Smooth muscle cell (in vitro differentiated cells): ENCODE measurements at regions not wholly inside any gene's neighbourhood (a gene's known extent, or its start where the extent isn't known, plus 50 kb on each side); places are given as distances from the start of the nearest gene placed in this dataset.

Experiments
- DNase-seq: peaks from one replicate; lab custom pipeline; 2025; ENCODE audit not compliant: unreplicated experiment; lab: John Stamatoyannopoulos, UW
- H2AFZ ChIP-seq: fragments of 200-600 bp; sonication (generic); 2 replicates; pipeline ENCODE4 v1.6.0; 2016; ENCODE audit warnings: antibody characterized with exemption, low read depth, mild to moderate bottlenecking
- H3F3A ChIP-seq: fragments of 200-600 bp; sonication (generic); 2 replicates; pipeline ENCODE4 v1.6.0; 2017; ENCODE audit warnings: antibody characterized with exemption, low read depth
- H3K27ac ChIP-seq: fragments of 200-600 bp; sonication (generic); 2 replicates; pipeline ENCODE4 v1.5.1; 2016; ENCODE audit warnings: low read depth, mild to moderate bottlenecking
- H3K27me3 ChIP-seq: fragments of 200-600 bp; sonication (generic); 2 replicates; pipeline ENCODE4 v1.6.1; 2016; ENCODE audit warnings: low read depth, mild to moderate bottlenecking
- H3K36me3 ChIP-seq: fragments of 200-600 bp; sonication (generic); 2 replicates; pipeline ENCODE4 v1.5.1; 2016; ENCODE audit warnings: low read depth
- H3K4me1 ChIP-seq: fragments of 200-600 bp; sonication (generic); 2 replicates; pipeline ENCODE4 v1.5.1; 2016; ENCODE audit warnings: low read depth
- H3K4me2 ChIP-seq: fragments of 200-600 bp; sonication (generic); 2 replicates; pipeline ENCODE4 v1.6.0; 2016; ENCODE audit warnings: mild to moderate bottlenecking
- H3K4me3 ChIP-seq: fragments of 200-600 bp; sonication (generic); 2 replicates; pipeline ENCODE4 v1.5.1; 2016; ENCODE audit warnings: mild to moderate bottlenecking
- H3K79me2 ChIP-seq: fragments of 200-600 bp; sonication (generic); 2 replicates; pipeline ENCODE4 v1.6.0; 2016; ENCODE audit warnings: low read depth, mild to moderate bottlenecking
- H3K9ac ChIP-seq: fragments of 200-600 bp; sonication (generic); 2 replicates; pipeline ENCODE4 v1.6.0; 2016; ENCODE audit warnings: low read depth
- H3K9me3 ChIP-seq: fragments of 200-600 bp; sonication (generic); replicated peaks from 2 replicates; pipeline ENCODE4 v1.5.1; 2016; ENCODE audit warnings: low read depth
- H4K20me1 ChIP-seq: fragments of 200-600 bp; sonication (generic); 2 replicates; pipeline ENCODE4 v1.6.0; 2016; ENCODE audit warnings: low read depth
- WGBS: methylation state at CpG from one replicate; pipeline ENCODE4 v1.1.7; 2016; ENCODE audit warnings: low lambda C conversion rate; 5-methylcytosine and 5-hydroxymethylcytosine counted together
- TF ChIP-seq, protein P1 (sequence below): fragments of 200-600 bp; sonication (generic); IDR thresholded peaks from 2 replicates; pipeline ENCODE4 v1.5.1; 2017; ENCODE audit warnings: borderline replicate concordance, mild to moderate bottlenecking, antibody characterized with exemption; ENCODE audit not compliant: insufficient read depth, poor library complexity, severe bottlenecking

GRCh38 chr13:88426661-88427060 is 755.5 kb downstream of the SLITRK5 start:
- H2AFZ ChIP-seq = no peak overlapping the region
- H3F3A ChIP-seq = no peaks in the 10 kb centered on the region

GRCh38 chr13:88429862-88430261 is 758.7 kb downstream of the SLITRK5 start:
- Histone ChIP-seq H3F3A (no peaks in the 10 kb centered on the region), H3K36me3 (no peaks in the 10 kb centered on the region), H3K4me1 (no peaks in the 10 kb centered on the region), H2AFZ (no peak overlapping the region), H3K9ac (no peak overlapping the region), H3K4me3 (no peak overlapping the region), H3K27me3 (no peaks in the 10 kb centered on the region), H3K79me2 (no peaks in the 10 kb centered on the region), H3K27ac (no peak overlapping the region), H3K9me3 (no peaks in the 10 kb centered on the region), H4K20me1 (no peaks in the 10 kb centered on the region), H3K4me2 (no peak overlapping the region)
- DNase-seq = no peak
- WGBS = 93% methylated on average over 2 of the region's 2 CpGs
- TF ChIP-seq, protein P1, sequence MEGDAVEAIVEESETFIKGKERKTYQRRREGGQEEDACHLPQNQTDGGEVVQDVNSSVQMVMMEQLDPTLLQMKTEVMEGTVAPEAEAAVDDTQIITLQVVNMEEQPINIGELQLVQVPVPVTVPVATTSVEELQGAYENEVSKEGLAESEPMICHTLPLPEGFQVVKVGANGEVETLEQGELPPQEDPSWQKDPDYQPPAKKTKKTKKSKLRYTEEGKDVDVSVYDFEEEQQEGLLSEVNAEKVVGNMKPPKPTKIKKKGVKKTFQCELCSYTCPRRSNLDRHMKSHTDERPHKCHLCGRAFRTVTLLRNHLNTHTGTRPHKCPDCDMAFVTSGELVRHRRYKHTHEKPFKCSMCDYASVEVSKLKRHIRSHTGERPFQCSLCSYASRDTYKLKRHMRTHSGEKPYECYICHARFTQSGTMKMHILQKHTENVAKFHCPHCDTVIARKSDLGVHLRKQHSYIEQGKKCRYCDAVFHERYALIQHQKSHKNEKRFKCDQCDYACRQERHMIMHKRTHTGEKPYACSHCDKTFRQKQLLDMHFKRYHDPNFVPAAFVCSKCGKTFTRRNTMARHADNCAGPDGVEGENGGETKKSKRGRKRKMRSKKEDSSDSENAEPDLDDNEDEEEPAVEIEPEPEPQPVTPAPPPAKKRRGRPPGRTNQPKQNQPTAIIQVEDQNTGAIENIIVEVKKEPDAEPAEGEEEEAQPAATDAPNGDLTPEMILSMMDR = no peak

More at GRCh38 chr13:88426661-88427060, 755.5 kb downstream of the SLITRK5 start:
- H3K4me2 ChIP-seq = no peak overlapping the region
- H3K4me3 ChIP-seq = no peak overlapping the region
- H3K36me3 ChIP-seq = no peaks in the 10 kb centered on the region
- no peaks in the 10 kb centered on the region for H3K79me2 ChIP-seq
- H3K27ac ChIP-seq = no peak overlapping the region
- H3K4me1 ChIP-seq = no peaks in the 10 kb centered on the region
- DNase-seq = no peak
- no peaks in the 10 kb centered on the region for H4K20me1 ChIP-seq
- no peaks in the 10 kb centered on the region for H3K27me3 ChIP-seq
- no peaks in the 10 kb centered on the region for H3K9me3 ChIP-seq
- TF ChIP-seq, protein P1 = no peak
- no peak overlapping the region for H3K9ac ChIP-seq

GRCh38 chr13:88434953-88435352 is 763.8 kb downstream of the SLITRK5 start:
- TF ChIP-seq, protein P1 = no peak

DNA sequence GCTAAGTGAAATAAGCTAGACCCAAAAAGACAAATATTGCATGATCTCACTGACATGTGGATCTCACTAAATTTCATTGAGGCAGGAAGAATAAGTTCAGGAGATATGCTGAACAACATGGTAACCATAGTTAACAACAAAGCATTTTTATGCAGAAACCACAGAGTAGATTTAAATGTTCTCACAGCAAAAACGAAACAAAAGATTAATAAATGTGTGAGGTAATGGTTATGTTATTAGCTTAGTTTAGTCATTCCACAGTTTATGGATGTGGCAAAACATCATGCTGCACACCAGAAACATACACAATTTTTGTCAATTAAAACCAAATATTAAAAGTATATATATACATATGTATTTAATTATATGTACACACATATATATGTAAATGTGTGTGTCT is 765.8 kb downstream of the SLITRK5 start:
- Histone ChIP-seq H3K27ac (no peak overlapping the region), H3F3A (no peaks in the 10 kb centered on the region), H3K4me3 (no peak overlapping the region), H3K4me1 (no peaks in the 10 kb centered on the region), H3K9ac (no peak overlapping the region), H3K36me3 (no peaks in the 10 kb centered on the region), H3K79me2 (no peaks in the 10 kb centered on the region), H3K9me3 (no peaks in the 10 kb centered on the region), H4K20me1 (no peaks in the 10 kb centered on the region), H3K27me3 (no peaks in the 10 kb centered on the region), H3K4me2 (no peak overlapping the region), H2AFZ (no peak overlapping the region)
- TF ChIP-seq, protein P1 = no peak
- WGBS = 67% methylated on average over 1 of the region's 1 CpG
- DNase-seq = no peak

More at GRCh38 chr13:88434953-88435352, 763.8 kb downstream of the SLITRK5 start:
- no peaks in the 10 kb centered on the region for H3F3A ChIP-seq
- no peak overlapping the region for H3K9ac ChIP-seq
- H3K27me3 ChIP-seq = no peaks in the 10 kb centered on the region
- H3K79me2 ChIP-seq = no peaks in the 10 kb centered on the region
- H3K4me3 ChIP-seq = no peak overlapping the region
- no peak overlapping the region for H2AFZ ChIP-seq
- no peak overlapping the region for H3K27ac ChIP-seq
- H3K9me3 ChIP-seq = no peaks in the 10 kb centered on the region
- H3K36me3 ChIP-seq = no peaks in the 10 kb centered on the region
- H3K4me1 ChIP-seq = no peaks in the 10 kb centered on the region
- no peaks in the 10 kb centered on the region for H4K20me1 ChIP-seq
- no peak for DNase-seq
- 96% methylated on average over 6 of the region's 6 CpGs for WGBS
- H3K4me2 ChIP-seq = no peak overlapping the region
